Suprapubic skin (tissue), 4 donors: ENCODE measurements at regions not wholly inside any gene's neighbourhood (a gene's known extent, or its start where the extent isn't known, plus 50 kb on each side); places are given as distances from the start of the nearest gene placed in this dataset.

Experiments used
- CTCF ChIP-seq, 2 donors: fragments of 200-600 bp in 1 of 2; fragments of 450-650 bp in 1 of 2; sonication (generic) in 1 of 2; IDR thresholded peaks; one replicate each; pipeline ENCODE4 v1.5.1; 2016 to 2019; ENCODE audit warnings: antibody characterized with exemption in 2 of 2, mild to moderate bottlenecking in 1 of 2, moderate library complexity in 1 of 2
- POLR2A ChIP-seq, 2 donors: fragments of 450-650 bp; IDR thresholded peaks; one replicate each; pipeline ENCODE4 v1.6.1; 2017; ENCODE audit warnings: antibody characterized with exemption in 2 of 2, mild to moderate bottlenecking in 2 of 2, moderate library complexity in 2 of 2
- POLR2AphosphoS5 ChIP-seq, 3 donors: sonication (generic); formaldehyde crosslinking; IDR thresholded peaks; one replicate each; pipeline ENCODE4 v1.6.1; 2017; ENCODE audit warnings: antibody characterized with exemption in 3 of 3

GRCh38 chr6:122887941-122888340, 98.9 kb downstream of the SMPDL3A start:
- TF ChIP-seq CTCF (IDR thresholded peaks at IDR 0.05) (no peak), POLR2A (IDR thresholded peaks at IDR 0.05) (no peak), POLR2AphosphoS5 (IDR thresholded peaks at IDR 0.05) (no peak)
